Endodermal cell (in vitro differentiated cells): ENCODE measurements at regions not wholly inside any gene's neighbourhood (a gene's known extent, or its start where the extent isn't known, plus 50 kb on each side); places are given as distances from the start of the nearest gene placed in this dataset.

ENCODE experiments used
- DNase-seq: peaks from one replicate; pipeline ENCODE4 v3.0.0-alpha.2; 2017
- H3K27ac ChIP-seq: 2 replicates; pipeline ENCODE4 v1.5.1; 2013; ENCODE audit warnings: mild to moderate bottlenecking, low read depth, low read length, moderate library complexity
- H3K27me3 ChIP-seq: 2 replicates; pipeline ENCODE4 v1.6.1; 2013; ENCODE audit warnings: mild to moderate bottlenecking, low read length, moderate library complexity; ENCODE audit not compliant: insufficient read depth, control insufficient read depth, poor library complexity, severe bottlenecking
- H3K36me3 ChIP-seq: 2 replicates; pipeline ENCODE4 v1.7.0; 2013; ENCODE audit warnings: mild to moderate bottlenecking, low read length, moderate library complexity; ENCODE audit not compliant: control insufficient read depth, insufficient read depth
- H3K4me1 ChIP-seq: one replicate; pipeline ENCODE4 v1.7.0; 2013; ENCODE audit warnings: low read length; ENCODE audit not compliant: control insufficient read depth, insufficient read depth
- H3K4me3 ChIP-seq: 2 replicates; pipeline ENCODE4 v1.5.1; 2013; ENCODE audit warnings: mild to moderate bottlenecking, low read length, moderate library complexity
- H3K9ac ChIP-seq: 2 replicates; pipeline ENCODE4 v1.6.1; 2013; ENCODE audit warnings: mild to moderate bottlenecking, low read length, moderate library complexity; ENCODE audit not compliant: poor library complexity, severe bottlenecking; ENCODE audit errors: extremely low read depth
- H3K9me3 ChIP-seq: 2 replicates; pipeline ENCODE4 v1.6.1; 2013; ENCODE audit warnings: mild to moderate bottlenecking, low read length, moderate library complexity; ENCODE audit not compliant: control insufficient read depth
- H3K27ac Mint-ChIP-seq: 2 replicates; pipeline ENCODE4 v1.8.0; 2020; ENCODE audit warnings: mixed read lengths
- H3K27me3 Mint-ChIP-seq: 2 replicates; pipeline ENCODE4 v1.8.0; 2021; ENCODE audit warnings: mild to moderate bottlenecking, mixed read lengths; ENCODE audit not compliant: insufficient read depth
- H3K36me3 Mint-ChIP-seq: 2 replicates; pipeline ENCODE4 v1.8.0; 2020; ENCODE audit warnings: low read depth, mixed read lengths
- H3K4me1 Mint-ChIP-seq: 2 replicates; pipeline ENCODE4 v1.8.0; 2020; ENCODE audit warnings: mixed read lengths
- H3K4me3 Mint-ChIP-seq: 2 replicates; pipeline ENCODE4 v1.8.0; 2020; ENCODE audit warnings: mild to moderate bottlenecking, moderate library complexity, mixed read lengths
- H3K9me3 Mint-ChIP-seq: 2 replicates; pipeline ENCODE4 v1.8.0; 2020; ENCODE audit warnings: mild to moderate bottlenecking, mixed read lengths
- CTCF ChIP-seq: fragments of 200-600 bp; sonication (generic); conservative IDR thresholded peaks from 2 replicates; pipeline ENCODE4 v1.5.0; 2021; ENCODE audit warnings: antibody characterized with exemption, mild to moderate bottlenecking
- WGBS, 2 experiments: methylation state at CpG; one replicate each; pipeline versions ENCODE4 v1.1.5 to v1.1.7; 2013; ENCODE audit warnings: missing lambda C conversion rate in 2 of 2, mixed read lengths in 1 of 2; ENCODE audit not compliant: insufficient coverage in 1 of 2, insufficient read length in 1 of 2; 5-methylcytosine and 5-hydroxymethylcytosine counted together

DNA sequence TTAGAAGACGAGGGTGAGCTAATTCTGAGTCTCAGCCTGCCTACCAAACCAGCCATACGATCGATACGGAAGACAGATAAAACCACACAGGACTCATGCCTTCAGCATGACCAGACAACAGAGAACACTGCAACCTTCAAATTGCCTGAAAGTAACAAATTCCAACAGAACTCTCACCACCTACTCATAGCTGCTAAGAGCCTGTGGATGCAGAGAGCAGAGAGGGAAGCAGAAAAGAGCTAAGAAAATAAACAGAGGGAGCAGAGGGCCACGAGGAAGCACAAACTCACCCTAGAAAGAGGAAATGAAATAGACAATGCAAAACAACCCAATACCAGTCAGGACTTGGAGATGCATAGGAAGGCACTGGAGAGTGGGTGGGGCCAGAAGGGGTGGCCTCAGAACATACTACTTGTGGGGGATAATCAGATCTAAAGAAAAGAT is 86.7 kb upstream of the TAS2R1 start:
- H3K27ac Mint-ChIP-seq: no peak overlapping the region
- H3K36me3 Mint-ChIP-seq: no peaks in the 10 kb centered on the region
- Histone ChIP-seq H3K9me3 (no peaks in the 10 kb centered on the region), H3K4me3 (no peak overlapping the region), H3K4me1 (peaks cover 3% of the 10 kb centered on the region), H3K36me3 (no peaks in the 10 kb centered on the region), H3K27ac (no peak overlapping the region), H3K9ac (no peak overlapping the region), H3K27me3 (no peaks in the 10 kb centered on the region)
- no peak overlapping the region for H3K4me3 Mint-ChIP-seq
- DNase-seq: no peak
- TF ChIP-seq CTCF: no peak
- peaks cover 1% of the 10 kb centered on the region for H3K27me3 Mint-ChIP-seq
- 78 to 88% methylated on average over 1 to 5 of the region's 5 CpGs for WGBS, 2 experiments
- peaks cover 4% of the 10 kb centered on the region for H3K4me1 Mint-ChIP-seq
- H3K9me3 Mint-ChIP-seq: no peaks in the 10 kb centered on the region

DNA sequence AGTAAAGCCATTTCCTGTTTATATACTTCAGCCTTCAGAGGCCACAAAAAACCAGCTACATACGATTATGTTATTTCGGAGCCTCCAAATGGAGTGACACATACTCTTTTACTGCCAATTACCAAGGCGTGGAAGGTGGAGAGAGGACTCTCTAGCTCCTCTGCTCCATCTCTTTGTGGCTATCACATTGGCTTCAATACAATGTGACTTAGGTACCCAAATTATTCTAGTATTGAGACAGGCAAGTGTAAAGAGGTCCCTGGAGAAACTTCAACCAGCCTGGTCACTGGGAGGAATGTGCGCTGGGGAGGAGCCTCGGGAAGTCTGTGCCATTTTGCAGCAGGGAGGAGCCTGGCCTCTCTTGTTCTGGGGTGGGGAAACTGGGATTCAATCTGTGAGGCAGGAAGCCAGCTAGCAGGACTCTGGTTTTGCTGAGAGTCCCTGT is 85.8 kb upstream of the TAS2R1 start:
- H3K4me3 ChIP-seq: no peak overlapping the region
- no peak for TF ChIP-seq CTCF
- H3K27me3 ChIP-seq: no peaks in the 10 kb centered on the region
- H3K4me1 Mint-ChIP-seq: peaks cover 4% of the 10 kb centered on the region
- no peak overlapping the region for H3K27ac Mint-ChIP-seq
- no peaks in the 10 kb centered on the region for H3K36me3 ChIP-seq
- no peaks in the 10 kb centered on the region for H3K9me3 Mint-ChIP-seq
- no peaks in the 10 kb centered on the region for H3K36me3 Mint-ChIP-seq
- H3K4me1 ChIP-seq: peaks cover 3% of the 10 kb centered on the region
- H3K27me3 Mint-ChIP-seq: peaks cover 1% of the 10 kb centered on the region
- no peaks in the 10 kb centered on the region for H3K9me3 ChIP-seq
- H3K27ac ChIP-seq: no peak overlapping the region
- no peak overlapping the region for H3K9ac ChIP-seq
- DNase-seq: peak; percentile 49
- no peak overlapping the region for H3K4me3 Mint-ChIP-seq
- WGBS, 2 experiments: 95 to 97% methylated on average over 5 of the region's 5 CpGs

DNA sequence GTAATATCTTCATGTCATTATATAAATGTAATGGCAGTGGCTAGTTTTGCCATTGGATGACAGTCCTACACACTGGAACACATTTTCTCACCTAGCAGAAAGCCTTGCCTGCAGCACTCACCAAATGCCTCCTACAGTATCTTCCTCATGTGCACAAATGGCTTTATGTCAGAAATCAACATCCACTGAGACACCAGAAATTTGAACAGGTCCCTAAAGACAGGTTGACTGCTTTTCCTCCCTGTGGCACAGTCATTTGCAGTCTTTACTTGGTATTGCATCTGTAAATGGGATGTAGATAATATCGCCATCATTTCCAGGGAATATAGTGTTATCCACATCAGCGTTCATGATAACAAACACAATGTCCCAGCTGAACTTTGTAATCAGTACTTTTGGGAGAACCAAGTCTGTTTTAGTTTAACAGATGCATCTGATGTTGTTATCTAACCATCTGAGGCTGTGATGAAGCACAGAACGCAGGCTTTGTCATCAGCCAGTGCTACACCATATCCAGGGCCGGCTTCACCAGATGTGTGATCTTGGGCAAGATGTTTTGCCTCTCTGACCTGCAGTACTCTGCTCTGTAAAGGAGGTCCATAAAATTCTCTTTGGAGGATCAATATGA is 83.9 kb upstream of the TAS2R1 start:
- Histone ChIP-seq H3K27me3 (no peaks in the 10 kb centered on the region), H3K4me1 (peaks cover 3% of the 10 kb centered on the region), H3K9me3 (no peaks in the 10 kb centered on the region), H3K27ac (no peak overlapping the region), H3K9ac (no peak overlapping the region), H3K36me3 (no peaks in the 10 kb centered on the region), H3K4me3 (no peak overlapping the region)
- Mint-ChIP-seq H3K36me3 (no peaks in the 10 kb centered on the region), H3K9me3 (no peaks in the 10 kb centered on the region), H3K27ac (no peak overlapping the region), H3K4me3 (no peak overlapping the region), H3K27me3 (no peaks in the 10 kb centered on the region), H3K4me1 (peaks cover 4% of the 10 kb centered on the region)
- DNase-seq: no peak
- TF ChIP-seq CTCF: no peak
- 96 to 100% methylated on average over 2 to 4 of the region's 4 CpGs for WGBS, 2 experiments
